ENCODE measurements at regions not wholly inside any gene's neighbourhood (a gene's known extent, or its start where the extent isn't known, plus 50 kb on each side); places are given as distances from the start of the nearest gene placed in this dataset.
A peak's percentile ranks its signal among the peaks of the same experiment; 100 is the strongest.

DNA sequence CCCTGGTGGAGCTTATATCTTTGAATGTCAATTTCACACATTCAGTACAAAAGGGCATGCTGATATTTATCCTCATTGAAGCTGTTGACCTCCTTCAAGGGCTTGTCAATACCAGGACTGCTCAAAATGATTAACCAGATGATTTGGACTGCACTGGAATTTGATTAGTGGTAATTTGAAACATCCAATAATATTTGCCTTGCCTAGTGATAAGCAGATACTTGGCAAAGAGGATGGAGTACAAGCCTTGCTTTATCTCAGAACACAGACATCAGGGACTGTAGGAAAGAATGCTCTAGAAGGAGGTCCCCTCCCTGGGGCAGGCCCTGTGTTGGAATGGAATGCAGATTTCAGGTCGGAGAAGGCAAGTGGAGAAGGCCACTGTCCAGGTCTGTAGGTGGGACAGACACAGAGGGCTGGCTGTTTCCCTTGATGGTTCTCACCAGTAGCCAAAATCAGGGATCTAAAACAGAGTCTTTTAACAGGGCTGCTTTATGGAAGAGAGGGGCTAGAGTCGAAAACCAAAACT, 64.8 kb upstream of the ZNF648 start:
- Mint-ChIP-seq H3K27me3 (ENCODE audit: low read depth) (no peaks in the 10 kb centered on the region), H3K4me1 (peaks cover 16% of the 10 kb centered on the region), H3K4me3 (no peak overlapping the region), H3K27ac (no peak overlapping the region), H3K36me3 (ENCODE audit: low read depth) (no peaks in the 10 kb centered on the region), H3K9me3 (no peaks in the 10 kb centered on the region)
- TF ChIP-seq, protein P1, sequence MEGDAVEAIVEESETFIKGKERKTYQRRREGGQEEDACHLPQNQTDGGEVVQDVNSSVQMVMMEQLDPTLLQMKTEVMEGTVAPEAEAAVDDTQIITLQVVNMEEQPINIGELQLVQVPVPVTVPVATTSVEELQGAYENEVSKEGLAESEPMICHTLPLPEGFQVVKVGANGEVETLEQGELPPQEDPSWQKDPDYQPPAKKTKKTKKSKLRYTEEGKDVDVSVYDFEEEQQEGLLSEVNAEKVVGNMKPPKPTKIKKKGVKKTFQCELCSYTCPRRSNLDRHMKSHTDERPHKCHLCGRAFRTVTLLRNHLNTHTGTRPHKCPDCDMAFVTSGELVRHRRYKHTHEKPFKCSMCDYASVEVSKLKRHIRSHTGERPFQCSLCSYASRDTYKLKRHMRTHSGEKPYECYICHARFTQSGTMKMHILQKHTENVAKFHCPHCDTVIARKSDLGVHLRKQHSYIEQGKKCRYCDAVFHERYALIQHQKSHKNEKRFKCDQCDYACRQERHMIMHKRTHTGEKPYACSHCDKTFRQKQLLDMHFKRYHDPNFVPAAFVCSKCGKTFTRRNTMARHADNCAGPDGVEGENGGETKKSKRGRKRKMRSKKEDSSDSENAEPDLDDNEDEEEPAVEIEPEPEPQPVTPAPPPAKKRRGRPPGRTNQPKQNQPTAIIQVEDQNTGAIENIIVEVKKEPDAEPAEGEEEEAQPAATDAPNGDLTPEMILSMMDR (IDR thresholded peaks at IDR 0.05; ENCODE audit: unreplicated experiment in 3 of 3): no peak

DNA sequence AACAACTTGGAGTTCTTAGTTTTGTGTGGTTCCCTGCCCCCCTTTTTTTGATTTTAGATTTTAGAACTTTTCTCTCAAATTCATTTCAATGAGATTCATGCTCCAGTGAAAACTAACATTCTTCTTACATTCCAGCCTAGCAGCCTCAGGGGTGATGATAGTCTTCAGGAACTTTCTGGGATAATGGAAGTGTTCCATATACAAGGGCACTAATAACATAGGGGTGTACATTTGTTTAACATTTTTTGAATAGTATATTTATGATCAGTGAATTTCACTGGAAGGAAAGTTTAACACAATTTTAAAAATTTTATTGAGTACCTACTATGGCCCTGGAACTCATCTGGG, 61.4 kb upstream of the ZNF648 start:
- TF ChIP-seq, protein P1 (IDR thresholded peaks at IDR 0.05; ENCODE audit: unreplicated experiment in 3 of 3): no peak
- Mint-ChIP-seq H3K9me3 (no peaks in the 10 kb centered on the region), H3K4me3 (no peak overlapping the region), H3K36me3 (ENCODE audit: low read depth) (no peaks in the 10 kb centered on the region), H3K27me3 (ENCODE audit: low read depth) (no peaks in the 10 kb centered on the region), H3K27ac (peak overlapping the region; percentile 73 to 87 (median 80)), H3K4me1 (peaks cover 32% of the 10 kb centered on the region)

DNA sequence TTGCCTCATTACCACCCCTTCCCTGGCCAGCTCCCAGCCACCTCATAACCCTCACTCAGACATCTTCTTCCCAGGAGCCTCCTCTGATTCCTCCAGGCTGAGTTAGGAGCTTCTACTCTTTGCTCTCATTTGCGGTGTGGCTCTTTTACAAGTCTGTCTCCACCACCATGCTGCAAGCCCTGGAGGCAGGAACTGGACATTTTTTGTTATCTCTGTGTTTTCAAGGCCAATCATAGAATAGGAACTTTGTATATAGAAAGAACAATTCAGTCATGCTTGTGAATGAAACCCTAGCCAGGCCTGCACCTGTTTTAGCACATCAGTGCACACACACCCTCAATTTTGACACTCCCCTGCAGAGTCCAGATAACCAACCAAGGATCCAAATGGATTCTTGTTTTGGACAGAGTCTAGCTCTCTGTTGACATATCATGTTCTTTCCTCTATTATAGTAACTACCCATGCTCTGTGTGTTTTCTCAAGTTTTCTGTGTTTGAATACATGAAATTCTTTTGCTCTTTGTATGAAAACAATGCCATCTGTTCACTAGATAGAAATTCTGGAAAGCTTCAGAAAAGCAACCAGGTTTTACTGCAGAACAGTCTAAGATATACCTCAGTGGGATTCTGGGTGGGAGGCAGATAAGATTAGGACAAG, 60.9 kb upstream of the ZNF648 start:
- Mint-ChIP-seq H3K27ac (peak overlapping the region; percentile 73 to 87 (median 80)), H3K4me1 (peaks cover 32% of the 10 kb centered on the region), H3K4me3 (no peak overlapping the region), H3K36me3 (ENCODE audit: low read depth) (no peaks in the 10 kb centered on the region), H3K9me3 (no peaks in the 10 kb centered on the region), H3K27me3 (ENCODE audit: low read depth) (no peaks in the 10 kb centered on the region)
- TF ChIP-seq, protein P1 (IDR thresholded peaks at IDR 0.05; ENCODE audit: unreplicated experiment in 3 of 3): no peak

DNA sequence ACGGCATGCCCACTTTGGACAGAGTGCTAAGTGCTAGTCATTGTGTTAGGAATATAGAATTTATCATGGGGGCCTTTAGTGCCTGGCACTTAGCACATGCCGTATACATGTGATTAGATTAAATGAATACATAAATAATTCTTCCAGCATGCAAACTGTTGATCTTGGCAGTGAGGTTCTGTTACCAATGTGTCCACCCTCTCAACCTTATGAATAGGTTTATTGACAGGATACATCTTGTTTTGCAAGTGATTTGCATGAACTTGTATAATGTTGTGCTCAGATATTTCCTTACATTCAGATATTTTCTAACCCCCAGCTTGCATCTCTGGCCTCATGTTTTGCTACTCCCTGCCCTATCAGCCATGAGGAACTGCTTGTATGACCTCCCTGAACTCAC, 60.3 kb upstream of the ZNF648 start:
- TF ChIP-seq, protein P1 (IDR thresholded peaks at IDR 0.05; ENCODE audit: unreplicated experiment in 3 of 3): no peak
- no peaks in the 10 kb centered on the region for H3K9me3 Mint-ChIP-seq
- H3K27ac Mint-ChIP-seq: peak overlapping the region; percentile 73 to 87 (median 80)
- peaks cover 32% of the 10 kb centered on the region for H3K4me1 Mint-ChIP-seq
- no peaks in the 10 kb centered on the region for H3K36me3 Mint-ChIP-seq (ENCODE audit: low read depth)
- H3K4me3 Mint-ChIP-seq: no peak overlapping the region
- H3K27me3 Mint-ChIP-seq (ENCODE audit: low read depth): no peaks in the 10 kb centered on the region

DNA sequence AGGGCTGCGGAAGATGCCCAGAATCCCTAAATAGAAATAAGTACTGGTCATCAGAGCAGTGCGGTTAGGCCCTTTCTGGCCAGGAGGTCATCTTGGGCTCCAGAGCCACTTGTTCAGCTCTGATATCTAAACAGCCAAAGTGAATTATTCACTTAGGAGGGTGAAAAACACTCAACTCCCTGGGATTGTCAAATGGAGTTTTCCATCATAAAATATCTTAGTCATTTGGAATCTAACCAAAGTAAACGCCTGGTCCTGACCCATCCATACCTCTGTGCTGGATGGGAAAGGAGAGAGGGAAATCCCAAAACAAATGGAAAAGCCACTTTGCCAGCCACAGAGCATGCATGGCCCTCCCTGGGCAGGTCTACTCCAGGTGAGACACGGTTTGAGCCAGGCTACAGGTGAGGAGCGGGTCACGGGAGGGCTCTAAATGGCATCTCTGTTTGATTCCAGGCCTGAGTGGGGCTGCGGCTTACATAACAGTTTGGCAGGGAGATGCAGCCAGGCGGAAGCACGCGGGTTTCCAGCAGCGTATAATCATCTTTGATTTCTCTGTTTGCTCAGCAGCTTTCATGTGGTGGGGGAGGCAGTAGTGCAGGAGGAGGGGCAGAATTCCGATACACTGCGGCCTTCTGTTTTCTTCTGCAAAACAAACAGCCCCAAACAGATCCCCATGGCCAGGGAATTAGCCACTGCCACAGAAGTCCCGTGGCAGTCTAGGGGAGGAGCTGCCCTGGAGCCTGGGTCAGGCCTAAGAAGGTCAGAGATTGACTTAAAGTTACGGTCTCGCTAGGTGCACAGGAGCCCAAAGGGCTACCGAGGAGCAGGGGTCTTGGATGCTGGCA, 59.1 kb upstream of the ZNF648 start:
- H3K4me3 Mint-ChIP-seq: peak overlapping the region in 1 of 3 experiments; percentile 31
- H3K27me3 Mint-ChIP-seq (ENCODE audit: low read depth): peaks cover 5% of the 10 kb centered on the region
- peaks cover 32% of the 10 kb centered on the region for H3K4me1 Mint-ChIP-seq
- H3K27ac Mint-ChIP-seq: peak overlapping the region; percentile 73 to 85 (median 80)
- TF ChIP-seq, protein P1 (IDR thresholded peaks at IDR 0.05; ENCODE audit: unreplicated experiment in 3 of 3): no peak
- no peaks in the 10 kb centered on the region for H3K9me3 Mint-ChIP-seq
- no peaks in the 10 kb centered on the region for H3K36me3 Mint-ChIP-seq (ENCODE audit: low read depth)
